WTC11 (cell line): ENCODE measurements at regions not wholly inside any gene's neighbourhood (a gene's known extent, or its start where the extent isn't known, plus 50 kb on each side); places are given as distances from the start of the nearest gene placed in this dataset.

ENCODE experiments used
- ATAC-seq: fragments of 200-7000 bp; cut with Tn5 transposase; 2 replicates; pipeline ENCODE4 v1.10.0; 2021; ENCODE audit warnings: mild to moderate bottlenecking, moderate library complexity
- CTCF ChIA-PET: fragments of 300-600 bp; sonication (Branson Sonifier 250); formaldehyde crosslinking; loops from one replicate; lab custom pipeline; 2021; ENCODE audit warnings: antibody characterized with exemption; lab: Charles Lee
- POLR2A ChIA-PET: fragments of 350-600 bp; sonication (Branson Sonifier 250); formaldehyde crosslinking; loops from one replicate; lab custom pipeline; 2021; ENCODE audit warnings: antibody characterized with exemption; lab: Charles Lee
- DNase-seq: peaks from one replicate; pipeline ENCODE4 v3.0.0; 2021; ENCODE audit warnings: low spot score
- H3K27ac Mint-ChIP-seq: 2 replicates; pipeline ENCODE4 v1.8.0; 2021; ENCODE audit warnings: mixed read lengths
- H3K27me3 Mint-ChIP-seq: 2 replicates; pipeline ENCODE4 v1.8.0; 2021; ENCODE audit warnings: low read depth, mild to moderate bottlenecking, moderate library complexity, mixed read lengths
- H3K36me3 Mint-ChIP-seq: 2 replicates; pipeline ENCODE4 v1.8.0; 2021; ENCODE audit warnings: mixed read lengths
- H3K4me1 Mint-ChIP-seq: 2 replicates; pipeline ENCODE4 v1.8.0; 2022; ENCODE audit warnings: mixed read lengths
- H3K4me3 Mint-ChIP-seq: 2 replicates; pipeline ENCODE4 v1.8.0; 2021; ENCODE audit warnings: mild to moderate bottlenecking, moderate library complexity, mixed read lengths
- H3K9me3 Mint-ChIP-seq: 2 replicates; pipeline ENCODE4 v1.8.0; 2021; ENCODE audit warnings: mixed read lengths
- AFF4 ChIP-seq: sonication (generic); formaldehyde crosslinking; IDR thresholded peaks from 2 replicates; pipeline ENCODE4 v1.8.1; 2023; ENCODE audit warnings: mild to moderate bottlenecking, missing genetic modification reagents, borderline replicate concordance
- ATF6 ChIP-seq: sonication (generic); formaldehyde crosslinking; IDR thresholded peaks from 2 replicates; pipeline ENCODE4 v1.8.1; 2023; ENCODE audit warnings: mild to moderate bottlenecking, missing genetic modification reagents
- CDX4 ChIP-seq: fragments of 250-450 bp; sonication (Bioruptor Pico); IDR thresholded peaks from 2 replicates; pipeline ENCODE4 v1.9.0; 2021; ENCODE audit warnings: moderate library complexity, mild to moderate bottlenecking, inconsistent platforms, borderline replicate concordance
- CTCF ChIP-seq: fragments of 200-600 bp; IDR thresholded peaks from 2 replicates; pipeline ENCODE4 v1.8.0; 2022; ENCODE audit warnings: antibody characterized with exemption
- E2F1 ChIP-seq: sonication (generic); formaldehyde crosslinking; IDR thresholded peaks from 2 replicates; pipeline ENCODE4 v1.8.0; 2022; ENCODE audit warnings: mild to moderate bottlenecking, missing genetic modification reagents
- EMX1 ChIP-seq: fragments of 250-450 bp; sonication (Bioruptor Pico); IDR thresholded peaks from 2 replicates; pipeline ENCODE4 v1.8.0; 2021; ENCODE audit warnings: mild to moderate bottlenecking
- HMGA2 ChIP-seq: fragments of 250-450 bp; sonication (Bioruptor Pico); IDR thresholded peaks from 2 replicates; pipeline ENCODE4 v1.4.0; 2021; ENCODE audit warnings: mild to moderate bottlenecking, moderate library complexity
- HMGXB4 ChIP-seq: sonication (generic); formaldehyde crosslinking; IDR thresholded peaks from 2 replicates; pipeline ENCODE4 v1.8.1; 2023; ENCODE audit warnings: mild to moderate bottlenecking, moderate library complexity, missing genetic modification reagents
- IRF1 ChIP-seq: sonication (generic); formaldehyde crosslinking; IDR thresholded peaks from 2 replicates; pipeline ENCODE4 v1.8.0; 2023; ENCODE audit warnings: missing genetic modification reagents
- ZNF121 ChIP-seq: sonication (generic); formaldehyde crosslinking; IDR thresholded peaks from 2 replicates; pipeline ENCODE4 v1.8.0; 2023; ENCODE audit warnings: missing genetic modification reagents
- ZNF138 ChIP-seq: sonication (generic); formaldehyde crosslinking; conservative IDR thresholded peaks from 2 replicates; pipeline ENCODE4 v1.8.1; 2022; ENCODE audit warnings: mild to moderate bottlenecking, moderate library complexity, missing genetic modification reagents
- ZNF532 ChIP-seq: fragments of 250-450 bp; sonication (Bioruptor Pico); IDR thresholded peaks from 2 replicates; pipeline ENCODE4 v1.9.0; 2021; ENCODE audit warnings: mild to moderate bottlenecking, borderline replicate concordance
- ZNF671 ChIP-seq: fragments of 250-450 bp; sonication (Bioruptor Pico); IDR thresholded peaks from 2 replicates; pipeline ENCODE4 v1.8.0; 2021; ENCODE audit warnings: mild to moderate bottlenecking

GRCh38 chr3:66738625-66739365, 238.0 kb upstream of the LRIG1 start (continued):
- TF ChIP-seq E2F1, result no peak

- ATAC-seq, result no peak
- Mint-ChIP-seq H3K9me3 (no peaks in the 10 kb centered on the region), H3K36me3 (no peaks in the 10 kb centered on the region), H3K27ac (no peak overlapping the region), H3K4me3 (no peak overlapping the region), H3K4me1 (peaks cover 4% of the 10 kb centered on the region; the same call in 1 of the 2 replicates), H3K27me3 (no peaks in the 10 kb centered on the region)
- DNase-seq, result no peak
- POLR2A ChIA-PET, result no interaction called here
- TF ChIP-seq ZNF671 (CRISPR knock-in tag) (no peak), ZNF121 (no peak), EMX1 (CRISPR knock-in tag) (no peak)
- CTCF ChIA-PET, result no interaction called here
Measured at GRCh38 chr3:66740260-66740659, 239.4 kb upstream of the LRIG1 start.

GRCh38 chr3:66744521-66744920, 243.7 kb upstream of the LRIG1 start:
- Mint-ChIP-seq H3K4me3 (no peak overlapping the region), H3K4me1 (no peaks in the 10 kb centered on the region), H3K9me3 (no peaks in the 10 kb centered on the region), H3K27me3 (no peaks in the 10 kb centered on the region), H3K27ac (no peak overlapping the region), H3K36me3 (no peaks in the 10 kb centered on the region)
- POLR2A ChIA-PET, result interaction anchor here (0.6 kb wide), 1 partner anchor 448 kb away, joined by 8 read pairs; no protein-coding TSS in a partner anchor
- DNase-seq, result no peak
- TF ChIP-seq AFF4 (CRISPR knock-in tag) (no peak), CTCF (no peak), CDX4 (CRISPR knock-in tag) (no peak), HMGA2 (CRISPR knock-in tag) (no peak), ZNF532 (no peak), IRF1 (CRISPR knock-in tag) (no peak), ATF6 (no peak), HMGXB4 (no peak), ZNF138 (CRISPR knock-in tag) (no peak)
- CTCF ChIA-PET, result no interaction called here
- ATAC-seq, result no peak
